Activated naive CD8-positive, alpha-beta T cell treated with anti-CD3 and anti-CD28 coated beads, Interleukin-2, amount 50 U/mL, for 24 hours (primary cell): ENCODE measurements at regions not wholly inside any gene's neighbourhood (a gene's known extent, or its start where the extent isn't known, plus 50 kb on each side); places are given as distances from the start of the nearest gene placed in this dataset.
"Not testable (repeated sequence)": the region's sequence is repeated elsewhere in the genome, so short reads cannot be mapped to it uniquely, and the experiment has no call there.

ENCODE experiments used
- ATAC-seq: fragments of 150-1000 bp; cut with Tn5 transposase; one replicate; pipeline ENCODE4 v1.10.0; 2021
- DNase-seq: peaks from one replicate; pipeline ENCODE4 v3.0.0; 2021
- H3K27ac Mint-ChIP-seq: one replicate; pipeline ENCODE4 v1.8.0; 2021; ENCODE audit warnings: mild to moderate bottlenecking, mixed read lengths
- H3K27me3 Mint-ChIP-seq: one replicate; pipeline ENCODE4 v1.8.0; 2021; ENCODE audit warnings: mixed read lengths
- H3K36me3 Mint-ChIP-seq: one replicate; pipeline ENCODE4 v1.8.0; 2021; ENCODE audit warnings: low read depth, mixed read lengths
- H3K4me1 Mint-ChIP-seq: one replicate; pipeline ENCODE4 v1.8.0; 2021; ENCODE audit warnings: mixed read lengths
- H3K4me3 Mint-ChIP-seq: one replicate; pipeline ENCODE4 v1.8.0; 2021; ENCODE audit warnings: mild to moderate bottlenecking, moderate library complexity, mixed read lengths
- H3K9me3 Mint-ChIP-seq: one replicate; pipeline ENCODE4 v1.8.0; 2021; ENCODE audit warnings: mixed read lengths

- Mint-ChIP-seq H3K9me3 (no peaks in the 10 kb centered on the region), H3K27ac (no peak overlapping the region), H3K27me3 (no peaks in the 10 kb centered on the region), H3K4me3 (no peak overlapping the region), H3K4me1 (no peaks in the 10 kb centered on the region), H3K36me3 (no peaks in the 10 kb centered on the region)
- no peak for DNase-seq
- no peak for ATAC-seq
These were observed 277.1 kb downstream of the ANKRD50 start for GRCh38 chr4:124435274-124435950.

GRCh38 chr4:124437853-124438495, 274.6 kb downstream of the ANKRD50 start:
- ATAC-seq (no peak), DNase-seq (no peak)
- H3K4me3 Mint-ChIP-seq = no peak overlapping the region
- H3K4me1 Mint-ChIP-seq = no peaks in the 10 kb centered on the region
- H3K27ac Mint-ChIP-seq = no peak overlapping the region
- H3K27me3 Mint-ChIP-seq = no peaks in the 10 kb centered on the region
- no peaks in the 10 kb centered on the region for H3K36me3 Mint-ChIP-seq
- no peaks in the 10 kb centered on the region for H3K9me3 Mint-ChIP-seq

GRCh38 chr4:124445071-124445470, 267.5 kb downstream of the ANKRD50 start:
- peaks cover 15% of the 10 kb centered on the region for H3K9me3 Mint-ChIP-seq
- H3K4me3 Mint-ChIP-seq = no peak overlapping the region
- ATAC-seq = no peak
- no peaks in the 10 kb centered on the region for H3K27me3 Mint-ChIP-seq
- no peaks in the 10 kb centered on the region for H3K4me1 Mint-ChIP-seq
- no peak for DNase-seq
- no peaks in the 10 kb centered on the region for H3K36me3 Mint-ChIP-seq
- no peak overlapping the region for H3K27ac Mint-ChIP-seq

GRCh38 chr4:124449881-124450280, 262.7 kb downstream of the ANKRD50 start:
- Mint-ChIP-seq H3K4me1 (no peaks in the 10 kb centered on the region), H3K4me3 (no peak overlapping the region), H3K9me3 (peaks cover 9% of the 10 kb centered on the region), H3K27me3 (no peaks in the 10 kb centered on the region), H3K36me3 (no peaks in the 10 kb centered on the region), H3K27ac (no peak overlapping the region)
- ATAC-seq (no peak), DNase-seq (no peak)

GRCh38 chr4:124450851-124451250, 261.7 kb downstream of the ANKRD50 start:
- Mint-ChIP-seq H3K4me3 (no peak overlapping the region), H3K27ac (no peak overlapping the region), H3K27me3 (no peaks in the 10 kb centered on the region), H3K9me3 (peaks cover 9% of the 10 kb centered on the region), H3K4me1 (no peaks in the 10 kb centered on the region), H3K36me3 (no peaks in the 10 kb centered on the region)
- DNase-seq (no peak), ATAC-seq (no peak)

- no peaks in the 10 kb centered on the region for H3K27me3 Mint-ChIP-seq
- no peaks in the 10 kb centered on the region for H3K4me1 Mint-ChIP-seq
- H3K9me3 Mint-ChIP-seq = peaks cover 9% of the 10 kb centered on the region
- H3K36me3 Mint-ChIP-seq = no peaks in the 10 kb centered on the region
- ATAC-seq = no peak
- no peak overlapping the region for H3K4me3 Mint-ChIP-seq
- H3K27ac Mint-ChIP-seq = no peak overlapping the region
- no peak for DNase-seq
These were observed 257.7 kb downstream of the ANKRD50 start for GRCh38 chr4:124454772-124455270.

GRCh38 chr4:124455671-124456070, 256.9 kb downstream of the ANKRD50 start:
- DNase-seq = no peak
- Mint-ChIP-seq H3K27me3 (no peaks in the 10 kb centered on the region), H3K4me3 (no peak overlapping the region), H3K4me1 (no peaks in the 10 kb centered on the region), H3K27ac (no peak overlapping the region), H3K9me3 (peaks cover 6% of the 10 kb centered on the region), H3K36me3 (peaks cover under 1% of the 10 kb centered on the region)
- ATAC-seq = no peak

GRCh38 chr4:124459196-124459940, 253.2 kb downstream of the ANKRD50 start:
- DNase-seq (no peak), ATAC-seq (no peak)
- peaks cover 2% of the 10 kb centered on the region for H3K36me3 Mint-ChIP-seq
- H3K4me3 Mint-ChIP-seq = no peak overlapping the region
- no peak overlapping the region for H3K27ac Mint-ChIP-seq
- no peaks in the 10 kb centered on the region for H3K27me3 Mint-ChIP-seq
- H3K4me1 Mint-ChIP-seq = no peaks in the 10 kb centered on the region
- H3K9me3 Mint-ChIP-seq = peaks cover 16% of the 10 kb centered on the region

- DNase-seq = no peak
- ATAC-seq = no peak
- no peaks in the 10 kb centered on the region for H3K27me3 Mint-ChIP-seq
- peaks cover 2% of the 10 kb centered on the region for H3K36me3 Mint-ChIP-seq
- H3K27ac Mint-ChIP-seq = no peak overlapping the region
- H3K4me1 Mint-ChIP-seq = no peaks in the 10 kb centered on the region
- H3K9me3 Mint-ChIP-seq = peaks cover 16% of the 10 kb centered on the region
- no peak overlapping the region for H3K4me3 Mint-ChIP-seq
These were observed 252.6 kb downstream of the ANKRD50 start for GRCh38 chr4:124459941-124460310.

- not testable (repeated sequence) for H3K27me3 Mint-ChIP-seq, H3K4me1 Mint-ChIP-seq, H3K4me3 Mint-ChIP-seq, H3K27ac Mint-ChIP-seq, DNase-seq, H3K36me3 Mint-ChIP-seq, ATAC-seq
- H3K9me3 Mint-ChIP-seq = peaks cover 16% of the 10 kb centered on the region
These were observed 250.9 kb downstream of the ANKRD50 start for GRCh38 chr4:124461592-124461991.

GRCh38 chr4:124462954-124463828, 249.3 kb downstream of the ANKRD50 start:
- no peak overlapping the region for H3K27ac Mint-ChIP-seq
- DNase-seq (no peak), ATAC-seq (no peak)
- H3K9me3 Mint-ChIP-seq = peaks cover 16% of the 10 kb centered on the region
- no peak overlapping the region for H3K4me3 Mint-ChIP-seq
- H3K4me1 Mint-ChIP-seq = no peaks in the 10 kb centered on the region
- peaks cover 2% of the 10 kb centered on the region for H3K36me3 Mint-ChIP-seq
- H3K27me3 Mint-ChIP-seq = no peaks in the 10 kb centered on the region

- Mint-ChIP-seq H3K4me1 (no peaks in the 10 kb centered on the region), H3K27ac (no peak overlapping the region), H3K36me3 (peaks cover 2% of the 10 kb centered on the region), H3K4me3 (no peak overlapping the region), H3K9me3 (peaks cover 10% of the 10 kb centered on the region), H3K27me3 (no peaks in the 10 kb centered on the region)
- DNase-seq = no peak
- ATAC-seq = no peak
These were observed 247.7 kb downstream of the ANKRD50 start for GRCh38 chr4:124464836-124465235.

GRCh38 chr4:124468360-124468759, 244.2 kb downstream of the ANKRD50 start:
- Mint-ChIP-seq H3K27me3 (no peaks in the 10 kb centered on the region), H3K4me1 (no peaks in the 10 kb centered on the region), H3K9me3 (peaks cover 3% of the 10 kb centered on the region), H3K27ac (no peak overlapping the region), H3K4me3 (no peak overlapping the region), H3K36me3 (no peaks in the 10 kb centered on the region)
- ATAC-seq = no peak
- no peak for DNase-seq

GRCh38 chr4:124469981-124470380, 242.6 kb downstream of the ANKRD50 start:
- Mint-ChIP-seq H3K27me3 (no peaks in the 10 kb centered on the region), H3K27ac (no peak overlapping the region), H3K9me3 (peaks cover 3% of the 10 kb centered on the region), H3K36me3 (no peaks in the 10 kb centered on the region), H3K4me1 (no peaks in the 10 kb centered on the region), H3K4me3 (no peak overlapping the region)
- DNase-seq (no peak), ATAC-seq (no peak)
